HG03558 (cell line): ENCODE measurements at regions not wholly inside any gene's neighbourhood (a gene's known extent, or its start where the extent isn't known, plus 50 kb on each side); places are given as distances from the start of the nearest gene placed in this dataset.
"Not testable (repeated sequence)": the region's sequence is repeated elsewhere in the genome, so short reads cannot be mapped to it uniquely, and the experiment has no call there.

ENCODE experiments used
- ATAC-seq: cut with Tn5 transposase; IDR thresholded peaks from one replicate; pipeline ENCODE4 v1.9.1; 2021; ENCODE audit warnings: moderate number of reproducible peaks; ENCODE audit not compliant: unreplicated experiment; ENCODE audit errors: extremely low read depth

DNA sequence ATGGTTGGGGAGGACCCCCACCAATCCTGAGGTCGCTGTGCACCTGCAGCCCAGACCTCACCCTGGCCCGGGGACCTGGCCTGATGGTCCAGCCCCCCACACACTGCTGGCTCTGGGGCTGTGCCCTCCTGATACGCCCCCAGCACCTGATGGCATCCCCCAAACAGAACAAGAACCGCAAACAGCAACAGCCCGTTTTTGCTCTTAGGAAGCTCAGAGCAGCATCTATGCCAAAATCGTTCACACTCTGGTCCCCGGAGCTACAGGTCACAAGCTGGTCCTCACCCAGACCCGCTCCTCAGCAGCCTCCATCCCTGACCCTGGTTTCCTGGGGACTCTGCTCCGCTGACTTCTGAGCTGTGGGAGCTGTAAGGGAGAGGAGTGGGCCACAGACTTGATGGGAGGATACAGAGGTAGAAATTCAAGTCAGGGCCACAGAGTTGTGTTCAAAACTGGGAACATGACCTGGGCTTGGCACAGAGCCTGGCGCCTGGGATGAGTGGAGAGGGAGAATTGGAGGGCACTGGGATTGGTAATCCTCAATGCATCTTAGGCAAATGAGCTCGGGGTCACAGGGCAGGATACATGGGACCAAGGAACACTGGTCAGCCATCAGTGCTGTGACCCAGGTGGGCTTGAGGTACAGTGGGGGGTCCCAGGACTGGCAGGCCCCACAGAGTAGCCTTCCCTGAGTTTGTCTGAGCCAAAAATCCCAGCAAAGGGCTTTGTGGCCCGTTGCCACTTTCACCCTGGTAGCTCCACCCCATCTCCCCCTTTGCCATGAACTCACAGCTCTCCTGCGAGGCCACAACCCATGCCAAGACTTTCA lies 170.9 kb upstream of the RTL1 start:
- ATAC-seq, result no peak

DNA sequence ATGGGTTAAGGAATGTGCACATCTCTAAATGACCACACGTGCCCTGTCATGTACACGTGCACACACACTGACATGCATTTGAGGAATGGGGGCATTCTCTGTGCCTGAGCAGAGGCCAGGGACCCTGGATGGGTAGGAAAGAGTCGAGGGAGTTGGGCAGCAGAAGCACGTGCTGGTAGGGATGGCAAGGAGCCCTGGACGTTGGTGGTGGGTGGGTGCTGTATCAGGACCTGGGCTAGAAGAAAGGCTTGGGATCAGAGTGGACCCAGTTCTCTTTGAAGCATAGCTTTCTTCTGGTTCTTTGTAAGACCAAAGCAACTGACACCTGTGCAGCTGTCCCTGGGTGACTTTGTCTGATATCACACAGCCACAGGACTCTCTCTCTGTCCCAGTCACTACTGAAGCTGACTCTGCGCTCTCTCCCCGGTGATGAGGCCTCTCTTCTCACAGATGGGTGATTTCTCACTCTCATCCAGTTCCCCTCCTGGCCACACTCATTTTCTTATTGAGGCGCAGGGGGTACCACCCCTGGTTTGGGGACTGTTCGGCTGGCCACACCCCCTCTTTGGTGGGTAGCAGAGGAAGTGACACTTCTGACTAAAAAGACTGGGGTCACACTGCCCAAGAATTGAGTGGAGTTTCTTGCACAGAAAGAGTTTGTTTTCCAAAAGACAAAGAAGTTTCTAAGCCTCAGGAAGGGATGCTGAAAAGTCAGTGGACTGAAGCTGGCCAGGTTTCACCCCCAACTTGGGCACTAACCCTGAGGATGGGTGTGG lies 171.7 kb upstream of the RTL1 start:
- no peak for ATAC-seq

DNA sequence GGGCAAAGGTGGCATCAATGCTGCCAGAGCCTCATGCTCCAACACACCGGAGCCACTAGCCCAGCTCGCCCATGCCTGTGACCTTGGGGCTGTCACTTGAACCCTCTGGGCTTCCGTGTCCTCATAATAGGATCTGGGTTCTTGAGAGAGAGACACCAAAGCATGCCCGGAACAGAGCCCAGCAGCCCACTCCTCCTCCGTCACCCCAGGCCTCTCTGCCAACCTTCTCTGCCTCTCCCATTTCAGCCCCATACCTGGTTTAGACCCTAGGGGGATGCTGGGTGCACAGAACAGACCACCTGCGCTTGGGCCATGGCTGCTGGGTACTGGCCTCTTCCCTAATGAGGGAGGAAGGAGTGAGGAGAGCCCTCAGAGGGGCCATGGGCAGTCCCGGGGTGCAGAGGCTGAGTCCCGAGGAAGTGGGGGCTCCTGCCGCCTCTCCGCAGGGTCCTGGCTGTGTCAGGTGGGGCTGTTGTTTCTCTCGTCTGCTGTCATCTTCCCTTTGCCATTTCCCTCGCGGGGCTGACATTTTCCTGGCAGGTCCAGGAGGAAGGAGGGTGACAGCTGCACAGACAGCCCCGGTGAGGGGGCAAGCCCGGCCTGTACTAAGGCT lies 172.4 kb upstream of the RTL1 start:
- no peak for ATAC-seq

DNA sequence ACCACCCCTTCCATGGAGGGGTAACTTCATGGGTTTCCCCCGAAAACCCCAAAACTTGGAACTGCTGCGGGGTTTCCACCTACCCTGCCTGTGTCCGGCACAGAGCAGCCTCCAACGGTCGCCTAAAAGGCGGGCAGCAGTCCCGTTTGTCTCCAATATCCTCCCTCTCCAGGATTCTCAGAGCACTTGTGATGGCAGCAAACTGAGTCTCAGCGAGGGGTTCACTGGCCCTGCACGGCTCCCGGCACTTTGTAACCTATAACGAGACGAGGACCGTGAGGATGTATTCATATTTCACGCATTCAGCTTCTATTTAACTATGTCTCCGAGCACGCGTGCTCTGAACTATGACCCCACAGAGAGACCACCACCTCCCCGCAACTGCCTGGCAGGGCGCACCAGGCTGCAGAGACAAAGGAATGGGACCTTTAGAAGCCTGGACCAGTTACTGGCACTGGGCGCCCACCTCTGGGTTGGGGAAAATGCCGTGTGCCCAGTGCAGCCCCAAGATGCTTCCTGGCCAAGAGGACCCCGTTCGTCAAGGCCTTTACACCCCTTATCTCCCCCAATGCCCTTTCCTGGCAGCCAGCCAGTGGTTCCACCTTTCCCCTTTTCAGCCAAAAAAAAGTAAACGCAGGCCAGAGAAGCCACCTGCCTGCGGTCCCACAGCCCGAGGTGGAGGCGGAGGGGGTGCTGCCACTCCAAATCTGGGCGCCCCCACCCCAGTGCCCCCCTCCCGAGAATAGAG lies 173.1 kb upstream of the RTL1 start:
- no peak for ATAC-seq

DNA sequence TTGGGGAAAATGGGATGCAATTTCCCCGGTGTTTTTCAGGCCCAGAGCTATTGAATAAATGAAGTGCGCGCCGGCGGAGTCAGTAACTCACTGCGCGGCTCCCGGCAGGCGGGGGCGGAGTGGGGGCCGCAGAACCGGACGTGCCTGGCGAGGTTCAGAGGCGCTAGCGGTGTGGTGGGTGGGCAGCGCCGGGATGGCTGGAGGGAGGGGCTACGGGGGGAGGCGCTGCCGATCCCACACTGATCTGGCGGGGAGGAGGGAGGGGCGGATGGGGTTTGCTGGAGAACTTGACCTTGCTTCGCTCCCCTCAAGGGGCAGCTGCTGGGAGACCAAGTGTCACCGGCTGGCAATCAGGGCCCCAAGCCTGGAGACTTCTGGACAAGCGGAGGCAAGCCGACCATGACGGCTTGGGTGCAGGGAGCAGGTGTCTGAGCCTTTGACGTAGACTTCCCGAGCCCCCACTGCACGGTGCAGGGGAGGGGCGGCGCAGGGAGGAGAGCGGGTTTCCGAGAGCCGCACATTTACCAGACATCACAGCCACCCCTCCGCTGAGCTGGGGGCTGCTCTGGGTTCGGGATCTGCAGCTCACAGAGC lies 174.1 kb upstream of the RTL1 start:
- ATAC-seq, result no peak

DNA sequence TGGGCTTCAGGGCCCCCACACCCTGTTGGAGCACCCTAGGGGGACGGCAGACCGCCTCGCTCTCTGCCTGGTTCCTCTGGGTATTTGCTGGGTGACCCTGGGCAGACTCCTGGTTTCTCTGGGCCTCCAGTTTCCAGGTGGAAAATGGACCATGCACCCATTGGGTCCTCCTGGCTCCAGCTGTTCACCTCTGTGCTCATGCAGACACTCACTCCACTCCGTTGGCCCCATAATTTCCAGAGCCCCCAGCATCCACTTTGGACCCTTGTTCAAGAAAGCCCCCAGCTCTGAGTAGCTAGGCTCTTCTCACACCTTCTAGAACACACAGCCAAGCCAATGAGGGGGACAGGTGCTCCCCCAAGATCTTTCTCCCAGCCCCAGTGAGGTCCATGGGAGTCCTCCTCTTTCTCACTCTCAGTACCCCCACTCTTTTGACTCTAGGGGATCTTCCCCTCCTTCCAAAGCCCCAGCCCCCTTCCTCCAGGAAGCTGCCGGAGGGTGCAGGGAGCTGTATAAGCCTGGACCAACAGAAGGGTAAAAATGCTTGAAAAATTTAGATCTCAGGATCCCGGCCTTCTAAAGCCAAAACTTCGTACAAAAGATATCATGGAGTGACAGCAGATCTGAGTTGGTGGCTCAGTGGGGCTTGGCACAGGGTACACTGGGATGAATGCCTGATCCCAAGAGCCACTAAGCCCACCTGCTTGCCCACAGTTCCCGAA lies 174.8 kb upstream of the RTL1 start:
- ATAC-seq, result no peak

DNA sequence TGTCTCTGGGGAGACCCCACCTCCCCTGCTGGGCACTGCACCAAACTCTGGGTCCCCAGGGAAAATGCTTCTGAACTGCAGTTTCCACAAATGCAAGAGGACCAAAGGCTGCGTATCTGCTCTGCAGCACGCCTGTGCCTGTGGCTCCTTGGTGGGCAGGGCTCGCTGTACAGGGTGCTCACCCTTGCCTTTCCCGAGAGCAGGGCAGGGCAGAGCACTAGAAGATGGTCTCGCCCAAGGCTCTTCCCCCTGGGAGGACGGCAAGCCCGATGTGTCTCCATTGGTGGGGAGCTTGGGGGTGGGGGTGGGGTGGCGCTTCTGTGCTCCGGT lies 175.3 kb upstream of the RTL1 start:
- ATAC-seq, result no peak

DNA sequence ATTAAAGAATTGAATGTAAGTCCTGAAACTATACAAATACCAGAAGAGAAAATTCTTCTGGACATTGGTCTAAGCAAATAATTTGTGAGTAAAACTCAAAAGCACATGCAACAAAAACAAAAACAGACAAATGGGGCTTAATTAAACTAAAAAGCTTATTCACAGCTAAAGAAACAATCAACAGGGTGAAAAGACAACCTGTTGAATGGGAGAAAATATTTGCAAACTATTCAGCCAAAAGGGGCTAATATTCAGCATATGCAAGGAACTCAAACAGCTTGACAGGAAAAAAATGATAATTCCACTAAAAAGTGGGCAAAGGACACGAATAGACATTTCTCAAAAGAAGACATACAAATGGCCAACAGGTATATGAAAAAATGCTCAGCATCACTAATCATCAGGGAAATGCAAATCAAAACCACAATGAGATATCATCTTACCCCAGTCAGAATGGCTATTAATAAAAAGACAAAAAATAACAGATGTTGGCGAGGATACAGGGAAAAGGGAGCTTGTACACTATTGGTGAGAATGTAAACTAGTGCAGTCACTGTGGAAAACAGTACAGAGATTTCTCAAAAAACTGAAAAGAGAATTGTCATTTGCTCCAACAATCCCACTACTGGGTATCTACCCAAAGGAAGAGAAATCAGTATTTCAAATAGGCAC lies 177.5 kb upstream of the RTL1 start:
- no peak for ATAC-seq

DNA sequence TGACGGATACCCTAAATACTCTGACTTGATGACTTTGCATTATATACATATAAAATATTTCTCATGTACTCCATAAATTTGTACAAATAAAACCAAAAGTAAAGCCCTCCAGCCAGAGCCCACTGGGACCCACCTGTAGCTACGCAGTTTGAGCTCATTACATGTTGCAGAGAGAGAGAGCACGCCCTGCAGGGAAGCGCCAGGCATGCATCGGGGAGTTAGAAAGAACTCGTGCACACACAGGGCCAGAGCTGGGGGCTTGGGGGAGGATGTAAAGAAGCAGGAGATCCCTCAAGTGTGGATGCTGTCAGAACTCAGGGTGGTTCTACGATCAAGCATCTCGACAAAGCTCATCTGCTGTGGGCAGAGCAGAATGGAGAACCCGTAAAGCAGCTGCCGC lies 178.5 kb upstream of the RTL1 start:
- no peak for ATAC-seq

DNA sequence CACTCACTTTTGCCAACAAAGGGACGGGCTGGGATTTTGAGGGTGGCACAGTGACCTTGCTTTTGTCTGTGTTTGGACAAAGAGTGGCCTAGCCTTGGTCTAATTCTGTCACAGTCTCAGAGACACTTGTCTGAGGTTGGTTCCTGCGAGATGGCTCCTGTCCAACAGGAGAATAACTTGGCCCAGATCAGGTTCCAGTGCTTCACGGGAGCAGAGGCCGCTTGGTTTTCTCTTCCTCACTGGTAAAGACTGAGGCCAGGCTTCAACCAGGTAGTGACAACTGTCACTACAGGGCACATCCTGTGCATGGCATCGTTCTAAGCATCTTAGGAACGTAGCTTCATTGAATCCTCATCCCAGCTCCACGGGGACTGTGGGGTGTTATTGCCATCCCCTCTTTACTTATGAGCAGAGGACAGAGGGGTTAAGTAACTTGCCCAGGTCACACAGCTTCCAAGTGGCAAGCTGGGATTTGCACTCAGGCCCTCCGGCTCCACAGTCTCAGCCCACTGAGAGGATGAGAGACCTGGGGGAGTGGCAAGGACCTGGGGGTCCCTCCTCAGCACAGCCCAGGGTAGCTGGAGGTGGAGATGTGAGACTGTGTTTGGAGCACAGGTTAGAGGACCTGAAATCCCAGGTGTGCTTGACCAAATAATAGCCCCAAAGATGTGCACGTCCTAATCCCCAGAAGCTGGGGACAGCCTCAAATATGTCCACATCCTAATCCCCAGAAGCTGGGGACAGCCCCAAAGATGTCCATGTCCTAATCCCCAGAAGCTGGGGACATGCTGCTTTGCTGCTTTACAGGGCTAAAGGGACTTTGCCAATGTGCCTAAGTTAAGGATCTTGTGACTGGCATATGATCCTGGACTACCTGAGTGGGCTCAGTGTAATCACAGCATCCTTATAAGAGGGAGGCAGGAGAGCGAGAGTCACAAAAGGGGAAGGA lies 179.2 kb upstream of the RTL1 start:
- ATAC-seq, result no peak

DNA sequence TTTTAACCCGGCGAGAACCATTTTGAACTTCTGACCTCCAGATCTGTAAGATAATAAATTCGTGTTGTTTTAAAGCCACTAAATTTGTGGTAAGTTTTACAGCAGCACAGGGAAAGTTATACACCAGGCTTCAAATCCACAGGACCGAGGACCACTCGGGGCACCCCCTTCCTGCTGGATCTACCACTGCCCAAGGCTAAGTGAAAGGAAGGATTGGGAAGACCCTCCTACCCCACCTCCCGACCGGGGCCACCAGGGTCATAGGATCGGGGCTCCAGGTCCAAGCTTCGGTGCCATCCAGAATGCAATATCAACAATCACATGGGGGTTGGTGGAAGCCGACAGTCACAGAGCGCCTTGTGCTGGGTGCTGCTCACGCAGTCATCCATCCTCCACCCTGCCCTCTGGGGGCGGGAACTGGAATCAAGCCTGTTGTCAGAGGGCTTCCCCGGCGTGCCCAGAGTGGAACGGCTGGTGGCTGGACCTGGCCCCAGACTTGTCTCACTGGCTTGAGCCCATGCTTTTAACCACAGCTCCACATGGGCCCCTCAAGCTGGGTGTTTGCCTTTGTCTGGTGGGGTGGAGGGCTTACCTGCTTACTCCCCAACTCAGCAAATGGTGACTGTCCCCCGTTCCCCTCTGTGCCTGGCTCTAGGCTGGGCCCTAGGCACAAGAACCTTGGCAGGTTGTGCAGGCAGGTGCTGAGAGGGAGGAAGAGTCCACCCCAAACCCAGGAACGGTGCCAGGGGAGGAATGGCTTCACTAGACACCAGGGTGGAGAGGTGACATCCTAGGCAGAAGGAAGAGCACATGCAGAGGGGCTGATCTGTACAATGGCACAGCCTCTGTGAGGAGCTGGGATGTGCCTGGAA lies 180.3 kb upstream of the RTL1 start:
- no peak for ATAC-seq

DNA sequence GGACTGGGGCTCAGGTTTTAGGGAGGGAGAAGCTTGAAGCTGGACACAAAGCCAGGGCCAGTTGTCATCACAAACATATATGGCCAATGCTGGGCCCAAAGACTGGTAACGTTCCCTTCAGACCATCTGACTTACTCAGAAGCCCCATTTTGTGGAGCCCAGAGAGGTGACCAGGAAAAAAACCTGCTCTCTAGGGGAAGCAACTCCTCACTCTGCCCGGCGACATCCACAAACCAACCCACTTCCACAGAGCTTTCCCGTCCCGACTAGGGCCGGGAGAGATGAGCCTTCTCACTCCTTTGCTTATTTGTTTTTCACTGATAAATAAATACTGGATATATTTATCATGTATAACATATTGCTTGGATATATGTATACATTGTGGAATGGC lies 180.9 kb upstream of the RTL1 start:
- ATAC-seq, result no peak

DNA sequence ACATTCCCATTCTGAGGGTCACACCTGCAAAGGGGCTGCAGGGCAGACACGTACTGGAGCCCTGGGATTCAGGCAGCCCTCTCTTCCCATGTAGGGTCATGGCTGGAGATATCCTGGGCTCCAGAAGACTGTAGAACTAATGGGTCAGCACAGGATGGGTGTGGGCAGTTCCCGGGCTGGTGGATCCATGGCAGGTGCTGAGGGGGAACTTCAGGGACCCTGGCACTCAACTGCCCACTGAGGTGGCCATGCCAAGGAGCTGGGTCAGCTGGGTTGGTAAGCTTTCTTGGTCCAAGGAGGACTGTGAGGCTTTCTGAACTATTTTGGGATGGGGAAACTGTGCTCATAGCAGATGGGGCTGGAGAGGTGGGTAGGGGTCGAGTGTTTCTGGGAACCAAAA lies 183.4 kb upstream of the RTL1 start:
- ATAC-seq, result no peak

DNA sequence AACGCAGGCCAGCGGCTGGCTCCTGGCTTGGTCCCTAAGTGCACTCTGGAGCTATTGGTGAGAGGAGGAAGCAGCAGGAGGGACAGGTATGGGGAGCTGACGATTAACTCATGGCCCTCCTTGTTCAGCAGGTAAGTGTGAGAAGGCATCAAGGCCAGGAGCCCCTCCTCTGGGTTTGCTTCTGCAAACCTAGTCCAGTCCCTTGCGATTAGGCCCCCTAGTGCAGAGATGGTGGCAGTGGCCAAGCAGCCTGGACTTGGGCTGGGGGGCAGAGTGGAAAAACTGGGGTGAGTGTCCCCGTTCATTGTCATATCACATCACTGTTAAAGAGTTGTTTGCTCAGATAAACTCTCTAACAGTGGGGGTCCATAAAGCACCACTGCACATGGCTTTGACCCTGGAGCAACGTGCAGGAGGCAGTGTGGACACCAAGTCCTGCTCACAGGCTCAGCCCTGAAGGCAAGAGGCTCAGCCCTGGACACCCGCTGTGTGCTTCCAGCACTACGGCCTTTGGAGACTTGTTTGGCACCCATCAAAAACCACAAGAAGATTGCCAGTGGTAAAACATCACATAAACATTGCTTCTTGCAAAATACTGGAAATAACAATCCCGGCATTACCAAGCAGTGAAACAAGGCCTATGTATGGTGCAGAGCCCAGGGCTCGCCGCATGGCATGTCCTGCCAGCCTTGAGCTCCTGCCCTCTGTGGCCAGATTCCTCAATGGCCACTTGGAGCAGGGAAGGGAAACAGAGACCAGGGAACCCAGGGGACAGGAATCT lies 184.3 kb upstream of the RTL1 start:
- ATAC-seq, result no peak

DNA sequence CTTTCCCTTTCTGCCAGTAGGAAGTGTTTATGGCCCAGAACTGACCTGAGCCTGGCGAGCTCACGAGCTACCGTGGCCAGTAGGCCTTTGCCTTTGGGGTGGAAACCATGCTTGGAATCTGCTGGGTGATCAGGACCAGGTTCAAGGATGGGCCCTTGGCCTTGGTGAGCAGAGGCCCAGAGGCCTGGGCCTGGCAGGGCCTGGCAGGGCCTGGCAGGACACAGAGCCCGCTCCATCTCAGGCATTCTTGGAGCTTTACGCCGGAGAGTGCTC lies 184.8 kb upstream of the RTL1 start:
- no peak for ATAC-seq

DNA sequence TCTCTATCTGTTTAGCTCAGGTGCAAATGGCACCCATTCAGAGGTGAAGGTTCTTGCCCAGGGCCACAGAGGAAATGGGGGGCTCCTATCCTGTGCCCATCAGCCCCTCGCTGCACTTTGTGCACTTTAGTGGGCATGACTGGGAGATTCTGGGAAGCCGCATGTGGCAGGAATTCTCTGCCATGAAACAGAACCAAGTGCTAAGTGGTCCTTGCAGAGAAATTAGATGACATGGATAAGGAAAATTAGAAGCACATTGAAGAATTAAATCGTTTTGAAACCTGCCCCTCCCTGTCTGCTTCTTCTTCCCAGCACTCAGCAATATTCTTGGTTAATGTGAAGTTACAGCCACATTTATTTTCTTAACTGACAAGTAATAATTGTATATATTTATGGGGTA lies 185.2 kb upstream of the RTL1 start:
- ATAC-seq, result no peak

DNA sequence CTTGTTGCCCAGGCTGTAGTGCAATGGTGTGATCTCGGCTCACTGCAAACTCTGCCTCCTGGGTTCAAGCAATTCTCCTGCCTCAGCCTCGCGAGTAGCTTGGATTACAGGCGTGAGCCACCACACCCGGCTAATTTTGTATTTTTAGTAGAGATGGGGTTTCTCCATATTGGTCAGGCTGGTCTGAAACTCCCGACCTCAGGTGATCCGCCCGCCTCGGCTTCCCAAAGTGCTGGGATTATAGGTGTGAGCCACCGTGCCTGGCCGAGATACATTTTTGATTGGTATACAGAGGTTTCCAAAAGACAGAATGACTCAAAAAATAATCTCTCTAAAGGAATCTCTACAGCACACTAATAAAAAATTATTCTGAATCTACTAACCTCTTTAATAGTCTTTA lies 187.0 kb upstream of the RTL1 start:
- not testable (repeated sequence) for ATAC-seq
